H1 (cell line): ENCODE measurements at regions not wholly inside any gene's neighbourhood (a gene's known extent, or its start where the extent isn't known, plus 50 kb on each side); places are given as distances from the start of the nearest gene placed in this dataset.

Source experiments
- CTCF ChIA-PET: fragments of 300-600 bp; sonication (Branson Sonifier 250); formaldehyde crosslinking; loops from one replicate; lab custom pipeline; 2021; ENCODE audit not compliant: partially characterized antibody; lab: Charles Lee
- POLR2A ChIA-PET: fragments of 300-600 bp; sonication (Branson Sonifier 250); formaldehyde crosslinking; loops from one replicate; lab custom pipeline; 2021; ENCODE audit warnings: inconsistent platforms; ENCODE audit not compliant: partially characterized antibody; lab: Charles Lee
- DNase-seq, 2 experiments: peaks; one replicate each; pipeline versions ENCODE4 v3.0.0 to v3.0.0-alpha.2; 2010 to 2022; ENCODE audit warnings: low spot score in 2 of 2, low read depth in 1 of 2, mixed read lengths in 1 of 2
- FAIRE-seq: peaks from 2 replicates; lab custom pipeline; 2011; peaks lifted over from hg19 to GRCh38; lab: Jason Lieb, UNC
- H2AFZ ChIP-seq: 2 replicates; pipeline ENCODE4 v1.8.1; 2012; ENCODE audit warnings: low read length, inconsistent platforms
- H2AK5ac ChIP-seq: 2 replicates; pipeline ENCODE4 v1.6.1; 2013; ENCODE audit warnings: low read depth, low read length
- H2BK120ac ChIP-seq: replicated peaks from 2 replicates; pipeline ENCODE3; 2013; ENCODE audit warnings: low read depth, low read length, inconsistent platforms
- H2BK12ac ChIP-seq: 2 replicates; pipeline ENCODE4 v1.6.1; 2013; ENCODE audit warnings: low read depth, low read length
- H2BK15ac ChIP-seq: 2 replicates; pipeline ENCODE4 v1.6.1; 2013; ENCODE audit warnings: low read length
- H2BK20ac ChIP-seq: 2 replicates; pipeline ENCODE4 v1.6.1; 2013; ENCODE audit warnings: low read length
- H2BK5ac ChIP-seq: 2 replicates; pipeline ENCODE4 v1.6.1; 2013; ENCODE audit warnings: low read depth, low read length
- H3K14ac ChIP-seq: 2 replicates; pipeline ENCODE4 v1.6.1; 2013; ENCODE audit warnings: inconsistent platforms; ENCODE audit not compliant: insufficient read length
- H3K18ac ChIP-seq: 2 replicates; pipeline ENCODE4 v1.6.1; 2013; ENCODE audit warnings: low read length; ENCODE audit errors: extremely low read depth
- H3K23ac ChIP-seq: 2 replicates; pipeline ENCODE4 v1.6.1; 2013; ENCODE audit warnings: inconsistent platforms; ENCODE audit not compliant: insufficient read length
- H3K23me2 ChIP-seq: 2 replicates; pipeline ENCODE4 v1.6.1; 2013; ENCODE audit warnings: low read depth, low read length
- H3K27ac ChIP-seq: 2 replicates; pipeline ENCODE4 v1.6.1; 2011; ENCODE audit warnings: low read depth, low read length, inconsistent platforms
- H3K27me3 ChIP-seq, 4 experiments: replicated peaks in 1 of 4; 1 replicate in 1 of 4; 2 replicates in 3 of 4; pipeline versions ENCODE4 v1.6.1 to v1.8.1; 2011 to 2013; ENCODE audit warnings: low read length in 3 of 4, mild to moderate bottlenecking in 3 of 4, inconsistent platforms in 2 of 4, mixed read lengths in 2 of 4, moderate library complexity in 1 of 4; ENCODE audit not compliant: control insufficient read depth in 3 of 4, insufficient read depth in 3 of 4; ENCODE audit errors: extremely low read depth in 1 of 4
- H3K36me3 ChIP-seq, 4 experiments: 2 replicates each; pipeline versions ENCODE4 v1.6.1 to v1.8.1; 2011 to 2013; ENCODE audit warnings: mild to moderate bottlenecking in 4 of 4, low read length in 3 of 4, moderate library complexity in 2 of 4, control low read depth in 1 of 4, inconsistent platforms in 1 of 4; ENCODE audit not compliant: insufficient read depth in 4 of 4, control insufficient read depth in 2 of 4
- H3K4ac ChIP-seq: replicated peaks from 2 replicates; pipeline ENCODE3; 2013; ENCODE audit warnings: low read length, low read depth, mixed read lengths, inconsistent platforms; ENCODE audit not compliant: insufficient read length
- H3K4me1 ChIP-seq, 4 experiments: replicated peaks in 1 of 4; 1 replicate in 1 of 4; 2 replicates in 3 of 4; pipeline versions ENCODE4 v1.6.1 to v1.8.1; 2011 to 2013; ENCODE audit warnings: low read length in 3 of 4, inconsistent platforms in 2 of 4, mixed read lengths in 1 of 4; ENCODE audit not compliant: insufficient read depth in 4 of 4, control insufficient read depth in 3 of 4
- H3K4me2 ChIP-seq, 2 experiments: 2 replicates each; pipeline versions ENCODE4 v1.6.1 to v1.8.1; 2011 to 2013; ENCODE audit warnings: low read depth in 2 of 2, low read length in 2 of 2, control low read depth in 1 of 2, inconsistent platforms in 1 of 2, mild to moderate bottlenecking in 1 of 2; ENCODE audit not compliant: insufficient read depth in 1 of 2
- H3K4me3 ChIP-seq, 4 experiments: fragments of 200-600, 300-600 bp in 1 of 4; sonication (generic), shearing (Covaris generic), sonication (Bioruptor Twin) in 1 of 4; 2 replicates each; pipeline versions ENCODE4 v1.5.1 to v1.8.1; 2011 to 2016; ENCODE audit warnings: low read length in 4 of 4, low read depth in 3 of 4, control low read depth in 2 of 4, inconsistent platforms in 2 of 4, mild to moderate bottlenecking in 2 of 4, mixed read lengths in 1 of 4, moderate library complexity in 1 of 4; ENCODE audit not compliant: insufficient read depth in 2 of 4; ENCODE audit errors: extremely low read depth in 1 of 4
- H3K56ac ChIP-seq: replicated peaks from 2 replicates; pipeline ENCODE3; 2013; ENCODE audit warnings: low read depth, mild to moderate bottlenecking, mixed read lengths, low read length, inconsistent platforms; ENCODE audit not compliant: insufficient read length
- H3K79me1 ChIP-seq: 2 replicates; pipeline ENCODE4 v1.6.1; 2013; ENCODE audit warnings: low read depth, low read length, control low read depth
- H3K79me2 ChIP-seq, 2 experiments: 2 replicates each; pipeline versions ENCODE4 v1.6.1 to v1.8.1; 2012 to 2013; ENCODE audit warnings: low read length in 2 of 2, mild to moderate bottlenecking in 2 of 2, inconsistent platforms in 1 of 2; ENCODE audit not compliant: insufficient read depth in 2 of 2, control insufficient read depth in 1 of 2
- H3K9ac ChIP-seq, 4 experiments: replicated peaks in 1 of 4; 1 replicate in 1 of 4; 2 replicates in 3 of 4; pipeline versions ENCODE4 v1.6.1 to v1.8.1; 2011 to 2013; ENCODE audit warnings: low read depth in 3 of 4, low read length in 3 of 4, control low read depth in 2 of 4, mild to moderate bottlenecking in 2 of 4, moderate library complexity in 2 of 4, inconsistent platforms in 1 of 4; ENCODE audit errors: extremely low read depth in 1 of 4
- H3K9me3 ChIP-seq, 2 experiments: 2 replicates each; pipeline versions ENCODE4 v1.6.1 to v1.8.1; 2012 to 2013; ENCODE audit warnings: mild to moderate bottlenecking in 2 of 2, moderate library complexity in 2 of 2, control low read depth in 1 of 2, inconsistent platforms in 1 of 2, low read depth in 1 of 2, low read length in 1 of 2, mixed read lengths in 1 of 2; ENCODE audit not compliant: insufficient read depth in 2 of 2
- H4K20me1 ChIP-seq, 2 experiments: replicated peaks in 1 of 2; 2 replicates each; pipeline versions ENCODE3 to v1.8.1; 2011 to 2013; ENCODE audit warnings: inconsistent platforms in 2 of 2, low read length in 2 of 2, mild to moderate bottlenecking in 1 of 2; ENCODE audit not compliant: insufficient read depth in 2 of 2, control insufficient read depth in 1 of 2
- H4K5ac ChIP-seq: 2 replicates; pipeline ENCODE4 v1.6.1; 2013; ENCODE audit warnings: low read length, low read depth, mixed read lengths, inconsistent platforms; ENCODE audit not compliant: insufficient read length
- H4K8ac ChIP-seq: 2 replicates; pipeline ENCODE4 v1.8.0; 2013; ENCODE audit warnings: mild to moderate bottlenecking, moderate library complexity, low read length, inconsistent platforms; ENCODE audit not compliant: insufficient read depth; ENCODE audit errors: extremely low read depth
- H4K91ac ChIP-seq: replicated peaks from 2 replicates; pipeline ENCODE3; 2013; ENCODE audit warnings: low read length, mixed read lengths, inconsistent platforms; ENCODE audit not compliant: insufficient read length
- ASH2L ChIP-seq: fragments of 200-600, 300-600 bp; sonication (generic); IDR thresholded peaks from one replicate; pipeline ENCODE4 v1.7.1; 2017; ENCODE audit warnings: low read length
- BCL11A ChIP-seq, 2 experiments: IDR thresholded peaks; one replicate each; pipeline ENCODE4 v1.6.1; 2011; ENCODE audit warnings: low read depth in 2 of 2, low read length in 2 of 2, mild to moderate bottlenecking in 2 of 2
- CEBPB ChIP-seq: IDR thresholded peaks from 2 replicates; pipeline ENCODE4 v1.6.1; 2012; ENCODE audit warnings: low read depth, low read length
- HDAC2 ChIP-seq, 2 experiments: fragments of 300-600 bp in 1 of 2; sonication (generic) in 1 of 2; IDR thresholded peaks; 2 replicates each; pipeline ENCODE4 v1.6.1; 2011 to 2012; ENCODE audit warnings: low read depth in 2 of 2, low read length in 2 of 2, mild to moderate bottlenecking in 2 of 2, moderate library complexity in 2 of 2, borderline replicate concordance in 1 of 2, inconsistent platforms in 1 of 2
- KDM5A ChIP-seq: fragments of 200-600 bp; IDR thresholded peaks from 2 replicates; pipeline ENCODE4 v1.7.1; 2012; ENCODE audit warnings: mild to moderate bottlenecking, low read length, inconsistent platforms, mixed read lengths
- MAFK ChIP-seq: IDR thresholded peaks from 2 replicates; pipeline ENCODE4 v1.6.1; 2012; ENCODE audit warnings: low read depth, mild to moderate bottlenecking, improper control_type of control experiment, low read length
- RAD21 ChIP-seq, 2 experiments: IDR thresholded peaks in 1 of 2; conservative IDR thresholded peaks in 1 of 2; 2 replicates each; pipeline ENCODE4 v1.6.1; 2011; ENCODE audit warnings: low read depth in 2 of 2, low read length in 2 of 2, improper control_type of control experiment in 1 of 2, inconsistent platforms in 1 of 2, mild to moderate bottlenecking in 1 of 2, moderate library complexity in 1 of 2
- RBBP5 ChIP-seq: IDR thresholded peaks from 2 replicates; pipeline ENCODE4 v1.7.1; 2012; ENCODE audit warnings: low read depth, mild to moderate bottlenecking, inconsistent platforms, low read length, moderate library complexity, borderline replicate concordance
- SP1 ChIP-seq: IDR thresholded peaks from 2 replicates; pipeline ENCODE4 v1.6.1; 2011; ENCODE audit warnings: low read depth, low read length
- TAF1 ChIP-seq: IDR thresholded peaks from 2 replicates; pipeline ENCODE4 v1.6.1; 2011; ENCODE audit warnings: mild to moderate bottlenecking, low read depth, low read length
- ZNF274 ChIP-seq: IDR thresholded peaks from 2 replicates; pipeline ENCODE4 v1.7.0; 2012; ENCODE audit warnings: low read length, borderline replicate concordance; ENCODE audit errors: extremely low read depth
- WGBS, 2 experiments: shearing (Covaris generic) in 1 of 2; methylation state at CpG; one replicate each; pipeline versions ENCODE4 v1.1.6 to v1.1.7; 2013 to 2015; ENCODE audit warnings: low lambda C conversion rate in 2 of 2, mixed read lengths in 2 of 2, inconsistent platforms in 1 of 2, low coverage in 1 of 2, missing lambda C conversion rate in 1 of 2; ENCODE audit not compliant: insufficient replicate concordance in 2 of 2, insufficient coverage in 1 of 2, insufficient read length in 1 of 2; ENCODE audit errors: extremely low coverage in 1 of 2, missing lambda C conversion rate in 1 of 2; 5-methylcytosine and 5-hydroxymethylcytosine counted together
- TF ChIP-seq, protein P1 (sequence below): IDR thresholded peaks from 2 replicates; pipeline ENCODE4 v1.6.1; 2012; ENCODE audit warnings: inconsistent platforms
- TF ChIP-seq, protein P2 (sequence below): IDR thresholded peaks from 2 replicates; pipeline ENCODE4 v1.6.1; 2012; ENCODE audit warnings: low read length, inconsistent platforms

DNA sequence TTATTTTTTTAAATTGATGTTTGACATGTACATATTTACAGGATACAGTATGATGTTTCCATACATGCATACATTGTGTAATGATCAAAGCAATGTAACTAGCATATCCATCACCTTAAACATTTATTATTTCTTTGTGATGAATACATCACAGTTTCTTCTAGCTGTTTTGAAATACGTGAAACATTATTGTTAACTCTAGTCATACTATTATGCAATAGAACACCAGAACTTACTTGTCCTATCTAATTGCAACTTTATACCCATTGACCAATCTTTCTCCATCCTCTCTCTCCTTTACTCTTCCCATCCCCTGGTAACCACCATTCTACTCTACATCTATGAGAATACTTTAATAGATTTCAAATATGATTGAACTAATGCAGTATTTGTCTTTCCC, 1942.7 kb downstream of the PCDH9 start:
- H4K5ac ChIP-seq, result no peak overlapping the region
- H3K23ac ChIP-seq, result no peak overlapping the region
- no peak overlapping the region for H3K27ac ChIP-seq
- H3K4me1 ChIP-seq, result no peaks in the 10 kb centered on the region
- no peaks in the 10 kb centered on the region for H3K9me3 ChIP-seq
- H3K9ac ChIP-seq, result no peak overlapping the region
- no peak overlapping the region for H4K8ac ChIP-seq
- H3K4me2 ChIP-seq, result no peak overlapping the region
- no peaks in the 10 kb centered on the region; the same call in 1 of the 2 replicates for H3K23me2 ChIP-seq
- H2BK15ac ChIP-seq, result no peak overlapping the region
- H3K36me3 ChIP-seq, result no peaks in the 10 kb centered on the region
- no peak overlapping the region for H3K56ac ChIP-seq
- H4K91ac ChIP-seq, result no peak overlapping the region
- H3K27me3 ChIP-seq, result no peaks in the 10 kb centered on the region
- no peaks in the 10 kb centered on the region for H4K20me1 ChIP-seq
- ChIA-PET CTCF (no interaction called here), POLR2A (no interaction called here)
- H3K79me1 ChIP-seq, result no peaks in the 10 kb centered on the region
- 96% methylated on average over 1 of the region's 1 CpG; no CpG with 5 or more reads in 1 of the 2 experiments for WGBS, 2 experiments
- no peak overlapping the region for H3K4me3 ChIP-seq
- H2AFZ ChIP-seq, result no peak overlapping the region
- no peak overlapping the region for H3K14ac ChIP-seq
- no peak overlapping the region for H2BK12ac ChIP-seq
- H3K18ac ChIP-seq, result no peak overlapping the region
- FAIRE-seq (no peak), DNase-seq (no peak)
- no peak overlapping the region for H2BK20ac ChIP-seq
- H3K4ac ChIP-seq, result no peak overlapping the region
- H3K79me2 ChIP-seq, result no peaks in the 10 kb centered on the region
- H2AK5ac ChIP-seq, result no peak overlapping the region
- no peak overlapping the region for H2BK120ac ChIP-seq
- TF ChIP-seq BCL11A (IDR thresholded peaks at IDR 0.05; ENCODE audit: low read depth in 2 of 2, low read length in 2 of 2) (no peak), RBBP5 (no peak), KDM5A (no peak), SP1 (no peak), HDAC2 (IDR thresholded peaks at IDR 0.05; ENCODE audit: borderline replicate concordance in 1 of 2, low read depth in 2 of 2, low read length in 2 of 2) (no peak), TAF1 (no peak), RAD21 (IDR thresholded peaks at IDR 0.05 in 1 of 2, conservative IDR thresholded peaks at IDR 0.05 in 1 of 2; ENCODE audit: low read depth in 2 of 2, low read length in 2 of 2) (no peak), ZNF274 (no peak), MAFK (no peak), CEBPB (no peak), ASH2L (no peak)
- TF ChIP-seq, protein P1, sequence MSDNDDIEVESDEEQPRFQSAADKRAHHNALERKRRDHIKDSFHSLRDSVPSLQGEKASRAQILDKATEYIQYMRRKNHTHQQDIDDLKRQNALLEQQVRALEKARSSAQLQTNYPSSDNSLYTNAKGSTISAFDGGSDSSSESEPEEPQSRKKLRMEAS, result no peak
- TF ChIP-seq, protein P2, sequence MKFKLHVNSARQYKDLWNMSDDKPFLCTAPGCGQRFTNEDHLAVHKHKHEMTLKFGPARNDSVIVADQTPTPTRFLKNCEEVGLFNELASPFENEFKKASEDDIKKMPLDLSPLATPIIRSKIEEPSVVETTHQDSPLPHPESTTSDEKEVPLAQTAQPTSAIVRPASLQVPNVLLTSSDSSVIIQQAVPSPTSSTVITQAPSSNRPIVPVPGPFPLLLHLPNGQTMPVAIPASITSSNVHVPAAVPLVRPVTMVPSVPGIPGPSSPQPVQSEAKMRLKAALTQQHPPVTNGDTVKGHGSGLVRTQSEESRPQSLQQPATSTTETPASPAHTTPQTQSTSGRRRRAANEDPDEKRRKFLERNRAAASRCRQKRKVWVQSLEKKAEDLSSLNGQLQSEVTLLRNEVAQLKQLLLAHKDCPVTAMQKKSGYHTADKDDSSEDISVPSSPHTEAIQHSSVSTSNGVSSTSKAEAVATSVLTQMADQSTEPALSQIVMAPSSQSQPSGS, result no peak
- no peak overlapping the region for H2BK5ac ChIP-seq
